Activated T-cell treated with anti-CD3 and anti-CD28 coated beads, Interleukin-2, amount 50 U/mL, for 24 hours (primary cell): ENCODE measurements at regions not wholly inside any gene's neighbourhood (a gene's known extent, or its start where the extent isn't known, plus 50 kb on each side); places are given as distances from the start of the nearest gene placed in this dataset.

ENCODE experiments used
- DNase-seq: peaks from one replicate; pipeline ENCODE4 v3.0.0-alpha.2; 2020
- H3K27ac Mint-ChIP-seq: 2 replicates; pipeline ENCODE4 v1.8.0; 2020; ENCODE audit warnings: mild to moderate bottlenecking, mixed read lengths
- H3K27me3 Mint-ChIP-seq: 2 replicates; pipeline ENCODE4 v1.8.0; 2020; ENCODE audit warnings: mixed read lengths
- H3K36me3 Mint-ChIP-seq: 2 replicates; pipeline ENCODE4 v1.8.0; 2020; ENCODE audit warnings: low read depth, mixed read lengths
- H3K4me1 Mint-ChIP-seq: 2 replicates; pipeline ENCODE4 v1.8.0; 2020; ENCODE audit warnings: low read depth, mixed read lengths
- H3K4me3 Mint-ChIP-seq: 2 replicates; pipeline ENCODE4 v1.8.0; 2020; ENCODE audit warnings: mild to moderate bottlenecking, moderate library complexity, mixed read lengths
- H3K9me3 Mint-ChIP-seq: 2 replicates; pipeline ENCODE4 v1.8.0; 2020; ENCODE audit warnings: mixed read lengths

- H3K9me3 Mint-ChIP-seq, result no peaks in the 10 kb centered on the region
- no peak overlapping the region for H3K27ac Mint-ChIP-seq
- no peaks in the 10 kb centered on the region for H3K27me3 Mint-ChIP-seq
- DNase-seq, result no peak
- no peak overlapping the region for H3K4me3 Mint-ChIP-seq
- no peaks in the 10 kb centered on the region for H3K4me1 Mint-ChIP-seq
- H3K36me3 Mint-ChIP-seq, result no peaks in the 10 kb centered on the region
Measured at GRCh38 chr11:131172011-131172410, 198.4 kb upstream of the NTM start.

DNA sequence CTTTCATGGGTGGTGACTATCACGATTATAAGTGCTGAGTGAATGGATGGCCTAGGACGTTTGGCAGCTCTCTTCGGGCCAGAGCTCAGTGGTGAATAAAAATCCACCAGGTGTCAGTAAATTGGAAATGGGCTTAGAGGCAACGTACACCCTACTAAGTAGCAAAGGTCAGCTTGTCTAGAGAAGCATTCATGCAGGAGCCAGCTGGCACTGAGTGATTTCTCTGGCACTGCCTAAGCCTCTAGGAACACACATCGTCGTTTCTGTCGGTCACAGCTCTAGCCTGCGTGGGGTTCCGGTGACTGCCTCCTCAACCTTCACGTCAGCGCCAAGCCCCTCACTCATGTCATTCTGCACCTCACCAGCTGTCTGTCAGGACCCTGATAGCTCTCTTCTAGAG is 192.4 kb upstream of the NTM start:
- H3K4me1 Mint-ChIP-seq, result no peaks in the 10 kb centered on the region
- H3K9me3 Mint-ChIP-seq, result no peaks in the 10 kb centered on the region
- H3K36me3 Mint-ChIP-seq, result no peaks in the 10 kb centered on the region
- H3K27me3 Mint-ChIP-seq, result peaks cover 5% of the 10 kb centered on the region
- H3K4me3 Mint-ChIP-seq, result no peak overlapping the region
- DNase-seq, result no peak
- no peak overlapping the region for H3K27ac Mint-ChIP-seq

- DNase-seq, result no peak
- no peak overlapping the region for H3K4me3 Mint-ChIP-seq
- no peaks in the 10 kb centered on the region for H3K36me3 Mint-ChIP-seq
- H3K27me3 Mint-ChIP-seq, result peaks cover 5% of the 10 kb centered on the region
- no peaks in the 10 kb centered on the region for H3K9me3 Mint-ChIP-seq
- no peak overlapping the region for H3K27ac Mint-ChIP-seq
- no peaks in the 10 kb centered on the region for H3K4me1 Mint-ChIP-seq
Measured at GRCh38 chr11:131178596-131178995, 191.8 kb upstream of the NTM start.

- no peaks in the 10 kb centered on the region for H3K4me1 Mint-ChIP-seq
- no peaks in the 10 kb centered on the region for H3K9me3 Mint-ChIP-seq
- DNase-seq, result no peak
- H3K27ac Mint-ChIP-seq, result no peak overlapping the region
- H3K27me3 Mint-ChIP-seq, result peaks cover 5% of the 10 kb centered on the region
- no peak overlapping the region for H3K4me3 Mint-ChIP-seq
- H3K36me3 Mint-ChIP-seq, result no peaks in the 10 kb centered on the region
Measured at GRCh38 chr11:131179836-131180235, 190.6 kb upstream of the NTM start.

- Mint-ChIP-seq H3K27me3 (peaks cover 18% of the 10 kb centered on the region), H3K36me3 (no peaks in the 10 kb centered on the region), H3K4me3 (no peak overlapping the region), H3K27ac (no peak overlapping the region), H3K9me3 (no peaks in the 10 kb centered on the region), H3K4me1 (no peaks in the 10 kb centered on the region)
- no peak for DNase-seq
Measured at GRCh38 chr11:131185915-131186314, 184.5 kb upstream of the NTM start.

DNA sequence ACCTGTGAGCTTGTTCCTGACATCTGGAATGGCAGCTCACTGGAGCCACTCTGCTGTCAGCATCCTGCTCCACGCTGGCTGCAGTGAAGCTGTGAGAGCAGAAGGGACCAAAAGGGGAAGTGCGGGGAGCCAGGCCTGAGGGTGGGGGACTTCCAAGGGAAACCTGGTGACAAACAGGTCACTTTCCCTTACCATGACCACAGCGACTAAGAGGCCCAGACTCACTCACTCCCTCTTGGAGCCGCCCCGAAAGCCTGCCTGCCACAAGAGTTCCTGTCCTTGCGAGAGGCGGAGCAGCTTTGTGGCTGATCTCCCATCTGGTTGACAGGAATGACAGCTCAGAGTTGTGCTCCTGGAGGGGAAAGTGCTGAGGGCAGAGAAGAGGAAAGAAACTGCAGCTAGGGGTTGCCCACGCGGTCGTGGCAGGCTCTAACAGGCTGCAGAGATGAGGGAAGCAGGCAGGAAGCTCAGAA is 183.8 kb upstream of the NTM start:
- H3K36me3 Mint-ChIP-seq, result no peaks in the 10 kb centered on the region
- H3K4me3 Mint-ChIP-seq, result no peak overlapping the region
- H3K4me1 Mint-ChIP-seq, result no peaks in the 10 kb centered on the region
- H3K27ac Mint-ChIP-seq, result no peak overlapping the region
- DNase-seq, result no peak
- no peaks in the 10 kb centered on the region for H3K9me3 Mint-ChIP-seq
- H3K27me3 Mint-ChIP-seq, result peaks cover 15% of the 10 kb centered on the region

- no peak for DNase-seq
- H3K27me3 Mint-ChIP-seq, result peaks cover 15% of the 10 kb centered on the region
- no peak overlapping the region for H3K4me3 Mint-ChIP-seq
- no peaks in the 10 kb centered on the region for H3K36me3 Mint-ChIP-seq
- no peaks in the 10 kb centered on the region for H3K4me1 Mint-ChIP-seq
- no peaks in the 10 kb centered on the region for H3K9me3 Mint-ChIP-seq
- H3K27ac Mint-ChIP-seq, result no peak overlapping the region
Measured at GRCh38 chr11:131190446-131190845, 180.0 kb upstream of the NTM start.

GRCh38 chr11:131191606-131192005 is 178.8 kb upstream of the NTM start:
- no peaks in the 10 kb centered on the region for H3K4me1 Mint-ChIP-seq
- H3K27ac Mint-ChIP-seq, result no peak overlapping the region
- no peaks in the 10 kb centered on the region for H3K36me3 Mint-ChIP-seq
- H3K9me3 Mint-ChIP-seq, result no peaks in the 10 kb centered on the region
- H3K4me3 Mint-ChIP-seq, result no peak overlapping the region
- H3K27me3 Mint-ChIP-seq, result peaks cover 10% of the 10 kb centered on the region
- DNase-seq, result no peak

GRCh38 chr11:131192628-131193027 is 177.8 kb upstream of the NTM start:
- H3K4me1 Mint-ChIP-seq, result no peaks in the 10 kb centered on the region
- no peak for DNase-seq
- H3K27me3 Mint-ChIP-seq, result peaks cover 2% of the 10 kb centered on the region
- no peaks in the 10 kb centered on the region for H3K9me3 Mint-ChIP-seq
- H3K36me3 Mint-ChIP-seq, result no peaks in the 10 kb centered on the region
- H3K27ac Mint-ChIP-seq, result no peak overlapping the region
- no peak overlapping the region for H3K4me3 Mint-ChIP-seq

DNA sequence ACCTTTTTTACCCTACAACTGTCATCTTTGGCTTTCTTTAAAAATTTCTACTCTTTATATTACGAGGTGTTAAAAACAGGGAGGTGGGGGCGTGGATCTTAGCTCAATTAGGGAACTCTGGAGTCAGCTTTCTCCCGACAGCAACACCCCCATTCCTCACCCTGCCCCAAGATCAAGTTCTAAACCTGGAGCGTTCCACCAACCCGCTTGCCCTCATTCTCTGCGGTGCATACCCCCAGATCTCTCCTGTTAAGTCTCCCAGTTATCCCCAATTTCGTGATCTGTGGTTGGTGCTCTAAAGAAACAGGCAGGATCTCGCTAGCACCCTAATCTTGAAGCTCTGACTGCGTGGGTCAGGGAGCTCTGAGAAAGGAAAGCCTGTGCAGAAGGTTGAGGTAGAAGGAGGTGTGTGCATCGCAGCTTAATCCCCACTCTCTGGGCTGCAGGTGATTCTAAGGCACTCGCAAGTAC is 177.3 kb upstream of the NTM start:
- no peak for DNase-seq
- H3K4me3 Mint-ChIP-seq, result no peak overlapping the region
- H3K4me1 Mint-ChIP-seq, result no peaks in the 10 kb centered on the region
- H3K36me3 Mint-ChIP-seq, result no peaks in the 10 kb centered on the region
- no peaks in the 10 kb centered on the region for H3K27me3 Mint-ChIP-seq
- no peaks in the 10 kb centered on the region for H3K9me3 Mint-ChIP-seq
- no peak overlapping the region for H3K27ac Mint-ChIP-seq

GRCh38 chr11:131194726-131195125 is 175.7 kb upstream of the NTM start:
- DNase-seq, result no peak
- H3K27ac Mint-ChIP-seq, result no peak overlapping the region
- H3K9me3 Mint-ChIP-seq, result no peaks in the 10 kb centered on the region
- H3K27me3 Mint-ChIP-seq, result no peaks in the 10 kb centered on the region
- H3K36me3 Mint-ChIP-seq, result no peaks in the 10 kb centered on the region
- no peak overlapping the region for H3K4me3 Mint-ChIP-seq
- no peaks in the 10 kb centered on the region for H3K4me1 Mint-ChIP-seq

- DNase-seq, result no peak
- Mint-ChIP-seq H3K27me3 (no peaks in the 10 kb centered on the region), H3K27ac (no peak overlapping the region)
Measured at GRCh38 chr11:131195661-131196517, 174.5 kb upstream of the NTM start.

GRCh38 chr11:131198161-131199014 is 172.0 kb upstream of the NTM start:
- Mint-ChIP-seq H3K36me3 (no peaks in the 10 kb centered on the region), H3K27ac (no peak overlapping the region), H3K27me3 (no peaks in the 10 kb centered on the region), H3K4me3 (no peak overlapping the region), H3K9me3 (no peaks in the 10 kb centered on the region), H3K4me1 (no peaks in the 10 kb centered on the region)
- DNase-seq, result no peak

More at GRCh38 chr11:131195661-131196517, 174.5 kb upstream of the NTM start:
- Mint-ChIP-seq H3K4me1 (no peaks in the 10 kb centered on the region), H3K4me3 (no peak overlapping the region), H3K9me3 (no peaks in the 10 kb centered on the region), H3K36me3 (no peaks in the 10 kb centered on the region)

DNA sequence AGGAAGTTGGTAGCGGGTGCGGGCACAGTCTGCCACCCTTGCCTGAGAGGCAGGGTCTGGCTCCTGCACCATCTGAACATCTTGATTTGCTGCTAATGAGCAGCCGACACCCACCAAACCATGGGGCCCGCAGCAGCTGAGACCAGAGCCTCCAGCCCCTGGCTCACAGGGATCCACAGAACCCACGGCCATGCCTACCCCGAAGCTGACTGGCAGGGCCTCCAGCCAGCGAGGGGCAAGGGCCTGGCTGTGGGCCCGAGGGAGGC is 171.5 kb upstream of the NTM start:
- no peaks in the 10 kb centered on the region for H3K9me3 Mint-ChIP-seq
- no peaks in the 10 kb centered on the region for H3K4me1 Mint-ChIP-seq
- H3K4me3 Mint-ChIP-seq, result no peak overlapping the region
- no peak for DNase-seq
- no peaks in the 10 kb centered on the region for H3K36me3 Mint-ChIP-seq
- H3K27me3 Mint-ChIP-seq, result no peaks in the 10 kb centered on the region
- H3K27ac Mint-ChIP-seq, result no peak overlapping the region

DNA sequence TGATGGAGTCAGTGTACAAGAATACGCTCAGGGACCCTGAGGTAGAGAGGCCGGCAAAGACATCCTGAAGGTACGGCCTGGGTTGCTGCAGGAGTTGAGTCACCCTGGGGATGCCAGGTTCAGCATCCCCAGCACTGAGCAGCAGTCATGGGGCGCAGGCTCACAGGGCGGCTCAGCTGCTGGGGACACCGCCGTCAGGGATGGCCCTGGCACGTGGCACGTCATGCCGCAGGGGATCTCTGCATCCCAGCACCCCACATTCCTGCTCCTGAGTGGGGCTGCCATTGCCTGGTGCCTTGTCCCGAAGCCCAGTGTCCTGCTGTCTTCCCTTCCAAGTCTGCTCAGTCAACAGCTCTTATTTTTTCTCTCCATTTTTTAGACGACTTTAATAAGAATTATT is 168.7 kb upstream of the NTM start:
- Mint-ChIP-seq H3K27me3 (no peaks in the 10 kb centered on the region), H3K4me3 (no peak overlapping the region), H3K36me3 (no peaks in the 10 kb centered on the region), H3K27ac (no peak overlapping the region), H3K4me1 (no peaks in the 10 kb centered on the region), H3K9me3 (no peaks in the 10 kb centered on the region)
- no peak for DNase-seq
